Neural cell (in vitro differentiated cells): ENCODE measurements at regions not wholly inside any gene's neighbourhood (a gene's known extent, or its start where the extent isn't known, plus 50 kb on each side); places are given as distances from the start of the nearest gene placed in this dataset.

Experiments used
- H2AFZ ChIP-seq: fragments of 200-600, 300-800 bp; sonication (generic), shearing (Covaris generic); 2 replicates; pipeline ENCODE4 v1.6.0; 2014; ENCODE audit warnings: low read depth, mild to moderate bottlenecking, antibody characterized with exemption, low read length, moderate library complexity
- H3F3A ChIP-seq: fragments of 200-600 bp; shearing (Covaris generic); 2 replicates; pipeline ENCODE4 v1.6.1; 2016; ENCODE audit warnings: mild to moderate bottlenecking, moderate library complexity, mixed read lengths, antibody characterized with exemption, low read length; ENCODE audit not compliant: insufficient read depth, poor library complexity, severe bottlenecking
- H3K27ac ChIP-seq: fragments of 200-600, 300-800 bp; sonication (generic), shearing (Covaris generic); 2 replicates; pipeline ENCODE4 v1.5.1; 2014; ENCODE audit warnings: mild to moderate bottlenecking, low read length, moderate library complexity
- H3K27me3 ChIP-seq: fragments of 300-800, 200-600 bp; sonication (generic), shearing (Covaris generic); 2 replicates; pipeline ENCODE4 v1.6.0; 2014; ENCODE audit warnings: mild to moderate bottlenecking, low read depth, low read length, moderate library complexity; ENCODE audit not compliant: insufficient read depth
- H3K36me3 ChIP-seq: fragments of 300-800, 200-600 bp; sonication (generic), shearing (Covaris generic); 2 replicates; pipeline ENCODE4 v1.5.1; 2014; ENCODE audit warnings: mild to moderate bottlenecking, antibody characterized with exemption, low read length, moderate library complexity; ENCODE audit not compliant: insufficient read depth
- H3K4me2 ChIP-seq: fragments of 300-800, 200-600 bp; sonication (generic), shearing (Covaris generic); 2 replicates; pipeline ENCODE4 v1.6.0; 2014; ENCODE audit warnings: mild to moderate bottlenecking, low read length
- H3K4me3 ChIP-seq: fragments of 300-800, 200-600 bp; sonication (generic), shearing (Covaris generic); 2 replicates; pipeline ENCODE4 v1.5.1; 2014; ENCODE audit warnings: mild to moderate bottlenecking, low read length, moderate library complexity
- H3K79me2 ChIP-seq: fragments of 200-600 bp; shearing (Covaris generic); replicated peaks from 2 replicates; pipeline ENCODE4 v1.6.0; 2014; ENCODE audit warnings: mild to moderate bottlenecking, low read length, moderate library complexity; ENCODE audit not compliant: insufficient read depth
- H3K9ac ChIP-seq: fragments of 300-800, 200-600 bp; sonication (generic), shearing (Covaris generic); 2 replicates; pipeline ENCODE4 v1.6.1; 2016; ENCODE audit warnings: mild to moderate bottlenecking, low read length, mixed read lengths
- H3K9me2 ChIP-seq: fragments of 200-600 bp; shearing (Covaris generic); 2 replicates; pipeline ENCODE4 v1.6.1; 2016; ENCODE audit warnings: mild to moderate bottlenecking, low read length, mixed read lengths; ENCODE audit not compliant: insufficient read depth
- H3K9me3 ChIP-seq: fragments of 200-600, 300-800 bp; sonication (generic), shearing (Covaris generic); 2 replicates; pipeline ENCODE4 v1.6.1; 2016; ENCODE audit warnings: mild to moderate bottlenecking, mixed run types, low read length, moderate library complexity, mixed read lengths
- H4K20me1 ChIP-seq: fragments of 200-600 bp; shearing (Covaris generic); 2 replicates; pipeline ENCODE4 v1.6.1; 2016; ENCODE audit warnings: mild to moderate bottlenecking, mixed run types; ENCODE audit not compliant: insufficient read depth
- CTCF ChIP-seq: fragments of 450-650 bp; IDR thresholded peaks from 2 replicates; pipeline ENCODE4 v1.5.1; 2014; ENCODE audit warnings: antibody characterized with exemption, mild to moderate bottlenecking, moderate library complexity; ENCODE audit not compliant: poor library complexity, severe bottlenecking
- EP300 ChIP-seq: fragments of 450-650 bp; conservative IDR thresholded peaks from 2 replicates; pipeline ENCODE4 v1.6.1; 2014; ENCODE audit warnings: antibody characterized with exemption, mild to moderate bottlenecking, moderate library complexity; ENCODE audit not compliant: poor library complexity, severe bottlenecking
- EZH2 ChIP-seq: fragments of 200-600, 300-800 bp; shearing (Covaris generic), sonication (generic); IDR thresholded peaks from 2 replicates; pipeline ENCODE4 v1.6.1; 2014; ENCODE audit warnings: antibody characterized with exemption, low read length, borderline replicate concordance, mild to moderate bottlenecking; ENCODE audit not compliant: insufficient read depth, poor library complexity, severe bottlenecking
- MXI1 ChIP-seq: fragments of 450-650 bp; conservative IDR thresholded peaks from 2 replicates; pipeline ENCODE4 v1.6.1; 2014; ENCODE audit warnings: antibody characterized with exemption, mild to moderate bottlenecking; ENCODE audit not compliant: poor library complexity, severe bottlenecking
- POLR2AphosphoS5 ChIP-seq: IDR thresholded peaks from 2 replicates; pipeline ENCODE4 v1.6.1; 2012
- RAD21 ChIP-seq: fragments of 450-650 bp; conservative IDR thresholded peaks from 2 replicates; pipeline ENCODE4 v1.6.1; 2014; ENCODE audit warnings: antibody characterized with exemption, mild to moderate bottlenecking, moderate library complexity
- REST ChIP-seq: IDR thresholded peaks from 2 replicates; pipeline ENCODE4 v1.6.1; 2012; ENCODE audit warnings: borderline replicate concordance
- SMC3 ChIP-seq: fragments of 450-650 bp; conservative IDR thresholded peaks from 2 replicates; pipeline ENCODE4 v1.6.1; 2014; ENCODE audit warnings: antibody characterized with exemption, mild to moderate bottlenecking, moderate library complexity; ENCODE audit not compliant: poor library complexity
- TAF1 ChIP-seq: IDR thresholded peaks from 2 replicates; pipeline ENCODE4 v1.6.1; 2012; ENCODE audit warnings: low read depth

GRCh38 chr6:43950731-43951062 lies 176.6 kb downstream of the MRPL14 start:
- no peak overlapping the region for H3K27ac ChIP-seq
- no peaks in the 10 kb centered on the region for H3K9me2 ChIP-seq
- H3K27me3 ChIP-seq, result no peaks in the 10 kb centered on the region
- H3K36me3 ChIP-seq, result no peaks in the 10 kb centered on the region
- no peak for TF ChIP-seq REST
- TF ChIP-seq RAD21, result no peak
- TF ChIP-seq CTCF, result no peak
- TF ChIP-seq MXI1, result no peak
- no peak for TF ChIP-seq SMC3
- no peak for TF ChIP-seq EP300
- no peak for TF ChIP-seq POLR2AphosphoS5
- no peak for TF ChIP-seq TAF1
- TF ChIP-seq EZH2, result no peak
- no peaks in the 10 kb centered on the region for H3F3A ChIP-seq
- H3K9me3 ChIP-seq, result no peaks in the 10 kb centered on the region
- no peaks in the 10 kb centered on the region for H3K79me2 ChIP-seq
- H3K4me2 ChIP-seq, result no peak overlapping the region
- no peak overlapping the region for H2AFZ ChIP-seq
- no peak overlapping the region for H3K4me3 ChIP-seq
- H4K20me1 ChIP-seq, result no peaks in the 10 kb centered on the region
- H3K9ac ChIP-seq, result no peak overlapping the region

- no peak overlapping the region for H3K4me2 ChIP-seq
- H3K27me3 ChIP-seq, result no peaks in the 10 kb centered on the region
- no peaks in the 10 kb centered on the region for H3F3A ChIP-seq
- TF ChIP-seq TAF1, result no peak
- no peak for TF ChIP-seq SMC3
- TF ChIP-seq POLR2AphosphoS5, result no peak
- no peak for TF ChIP-seq CTCF
- TF ChIP-seq REST, result no peak
- no peak for TF ChIP-seq EZH2
- no peak for TF ChIP-seq RAD21
- no peak for TF ChIP-seq MXI1
- no peak for TF ChIP-seq EP300
- H3K9me2 ChIP-seq, result no peaks in the 10 kb centered on the region
- no peaks in the 10 kb centered on the region for H3K9me3 ChIP-seq
- no peak overlapping the region for H2AFZ ChIP-seq
- H3K4me3 ChIP-seq, result no peak overlapping the region
- no peak overlapping the region for H3K27ac ChIP-seq
- H3K79me2 ChIP-seq, result no peaks in the 10 kb centered on the region
- no peaks in the 10 kb centered on the region for H4K20me1 ChIP-seq
- no peak overlapping the region for H3K9ac ChIP-seq
- H3K36me3 ChIP-seq, result no peaks in the 10 kb centered on the region
Observed at GRCh38 chr6:43950051-43950605, 177.1 kb downstream of the MRPL14 start.
